Urinary bladder (tissue), 3 donors: ENCODE measurements at regions not wholly inside any gene's neighbourhood (a gene's known extent, or its start where the extent isn't known, plus 50 kb on each side); places are given as distances from the start of the nearest gene placed in this dataset.

Experiments used
- DNase-seq: peaks from one replicate; pipeline ENCODE4 v3.0.0-alpha.2; 2015; ENCODE audit errors: extremely low spot score
- H3K27ac ChIP-seq: one replicate; pipeline ENCODE4 v1.5.1; 2013; ENCODE audit warnings: low read depth, mild to moderate bottlenecking, moderate library complexity
- H3K36me3 ChIP-seq: one replicate; pipeline ENCODE4 v1.6.1; 2013; ENCODE audit warnings: mild to moderate bottlenecking, moderate library complexity; ENCODE audit not compliant: insufficient read depth
- H3K4me1 ChIP-seq: one replicate; pipeline ENCODE4 v1.6.1; 2013; ENCODE audit warnings: mild to moderate bottlenecking, moderate library complexity; ENCODE audit not compliant: insufficient read depth
- H3K4me3 ChIP-seq: one replicate; pipeline ENCODE4 v1.5.1; 2013; ENCODE audit warnings: low read depth, low read length
- WGBS: extraction: QIAGEN DNeasy Blood & Tissue Kit; methylation state at CpG from one replicate; pipeline ENCODE4 v1.1.7; 2013; 5-methylcytosine and 5-hydroxymethylcytosine counted together
- donor health status: healthy with polysubstance abuse.
- donor health status: healthy.

DNA sequence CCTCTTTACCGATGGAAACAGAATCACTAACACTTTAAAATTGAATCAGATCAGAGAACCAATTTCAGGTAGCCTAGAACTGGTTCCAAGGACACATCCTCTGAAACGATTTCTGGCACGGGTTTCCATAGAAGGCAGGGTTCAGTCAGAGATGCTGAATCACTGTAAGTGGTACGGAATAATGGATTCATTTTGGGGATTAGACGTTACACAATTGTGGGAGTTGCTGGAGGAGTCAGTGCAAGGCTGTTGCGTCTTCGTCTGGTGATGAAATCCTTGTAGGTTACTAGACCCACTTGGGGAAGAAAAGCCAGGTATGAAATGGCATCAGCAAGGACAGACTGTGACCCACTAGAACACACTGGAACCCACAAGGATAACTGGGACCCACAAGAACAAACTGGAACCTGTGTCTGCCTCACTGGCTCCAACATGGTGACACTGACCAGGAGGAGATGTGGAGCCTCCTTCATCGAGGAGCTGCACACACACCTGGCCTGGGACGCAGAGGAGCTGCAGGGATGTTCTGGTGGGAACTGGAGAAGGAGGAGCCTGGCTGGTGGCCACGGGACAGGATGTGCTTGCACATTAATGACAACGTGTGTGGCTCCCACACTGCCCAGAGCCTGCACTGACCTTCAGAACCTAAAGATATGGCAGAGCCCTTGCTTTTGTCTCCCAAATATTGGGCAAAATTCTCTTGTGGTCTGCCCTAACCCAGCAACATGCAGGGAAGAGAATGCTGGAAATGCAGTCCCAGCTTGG is 105.1 kb downstream of the TRAPPC11 start:
- Histone ChIP-seq H3K27ac (no peak overlapping the region), H3K36me3 (no peaks in the 10 kb centered on the region), H3K4me3 (no peak overlapping the region), H3K4me1 (no peaks in the 10 kb centered on the region)
- no peak for DNase-seq
- WGBS, result 88% methylated on average over 11 of the region's 11 CpGs

DNA sequence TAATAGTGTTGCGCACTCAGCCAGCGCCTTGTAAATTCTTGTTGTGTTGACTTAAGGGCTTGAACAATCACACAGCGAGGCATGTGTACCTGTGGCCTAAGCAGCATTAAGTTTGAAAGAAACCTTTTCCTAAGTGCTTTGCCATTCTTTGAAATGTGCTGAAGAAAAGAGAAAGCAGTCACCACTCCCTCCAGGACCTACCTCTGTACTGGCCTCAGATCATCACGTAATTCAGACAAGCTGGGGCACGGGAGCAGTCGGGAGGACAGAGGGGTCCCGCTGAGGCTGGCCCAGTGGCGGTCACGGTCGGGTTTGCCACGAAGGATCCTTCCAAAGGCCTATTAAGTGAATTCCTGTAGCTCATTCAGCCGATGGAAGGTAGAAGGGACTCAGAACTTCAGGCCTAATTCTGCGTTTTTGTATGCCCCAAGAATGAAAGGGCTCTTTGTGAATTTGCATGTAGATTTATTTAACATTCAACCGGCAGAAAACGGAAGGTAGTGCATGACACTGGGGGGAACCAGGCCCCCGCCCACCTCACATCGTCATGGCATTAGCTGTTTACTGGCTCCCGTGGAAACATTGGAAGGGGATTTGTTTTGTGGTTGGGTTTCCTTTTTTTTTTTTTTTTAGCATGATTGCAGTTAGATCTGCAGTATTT is 106.3 kb downstream of the TRAPPC11 start:
- H3K4me3 ChIP-seq, result no peak overlapping the region
- peak overlapping the region; percentile 81 for H3K27ac ChIP-seq
- H3K36me3 ChIP-seq, result no peaks in the 10 kb centered on the region
- DNase-seq, result peak; percentile 51
- H3K4me1 ChIP-seq, result no peaks in the 10 kb centered on the region
- 57% methylated on average over 18 of the region's 18 CpGs for WGBS

DNA sequence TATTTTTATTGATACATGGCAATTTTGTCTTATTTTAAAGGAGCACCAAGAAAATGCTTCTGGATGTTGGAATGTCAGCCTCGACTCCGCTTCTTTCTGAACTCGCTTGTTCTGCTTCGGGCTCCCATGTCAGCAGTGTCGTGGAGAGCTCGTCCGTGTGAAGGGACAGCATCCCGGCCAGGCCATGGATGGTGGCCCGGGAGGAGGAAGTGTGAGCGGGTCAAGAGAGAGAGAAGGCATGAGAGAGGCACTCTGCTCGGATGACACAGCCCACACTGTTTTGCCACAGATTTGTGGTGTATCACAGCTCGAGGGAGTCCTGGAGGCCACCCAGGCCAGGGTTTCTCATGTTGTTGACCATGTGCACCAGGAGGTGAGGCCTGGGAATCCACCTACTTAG is 107.0 kb downstream of the TRAPPC11 start:
- no peaks in the 10 kb centered on the region for H3K36me3 ChIP-seq
- H3K4me3 ChIP-seq, result no peak overlapping the region
- 82% methylated on average over 12 of the region's 12 CpGs for WGBS
- H3K27ac ChIP-seq, result no peak overlapping the region
- DNase-seq, result no peak
- no peaks in the 10 kb centered on the region for H3K4me1 ChIP-seq

DNA sequence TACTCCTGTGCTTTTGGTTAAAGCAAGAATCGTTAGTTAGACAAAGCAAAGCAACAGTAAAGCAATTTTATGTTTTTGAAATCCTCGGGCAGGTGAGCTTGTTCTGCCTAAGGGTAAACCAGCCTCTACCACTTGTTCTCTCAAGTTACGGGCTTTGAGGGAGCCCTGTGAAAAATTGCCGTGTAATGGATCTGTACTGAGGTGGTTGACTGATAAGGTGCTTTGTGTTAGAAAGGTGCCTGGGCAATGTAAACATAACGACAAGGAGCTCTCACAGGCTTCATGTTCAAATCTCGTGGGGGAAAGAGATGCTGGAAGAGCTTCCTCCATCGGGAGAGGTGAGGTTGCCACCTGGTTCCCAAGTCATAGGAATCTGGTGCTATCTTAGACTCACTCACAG is 111.8 kb downstream of the TRAPPC11 start:
- no peak for DNase-seq
- H3K4me1 ChIP-seq, result no peaks in the 10 kb centered on the region
- no peak overlapping the region for H3K4me3 ChIP-seq
- no peaks in the 10 kb centered on the region for H3K36me3 ChIP-seq
- WGBS, result 63% methylated on average over 7 of the region's 7 CpGs
- H3K27ac ChIP-seq, result no peak overlapping the region

DNA sequence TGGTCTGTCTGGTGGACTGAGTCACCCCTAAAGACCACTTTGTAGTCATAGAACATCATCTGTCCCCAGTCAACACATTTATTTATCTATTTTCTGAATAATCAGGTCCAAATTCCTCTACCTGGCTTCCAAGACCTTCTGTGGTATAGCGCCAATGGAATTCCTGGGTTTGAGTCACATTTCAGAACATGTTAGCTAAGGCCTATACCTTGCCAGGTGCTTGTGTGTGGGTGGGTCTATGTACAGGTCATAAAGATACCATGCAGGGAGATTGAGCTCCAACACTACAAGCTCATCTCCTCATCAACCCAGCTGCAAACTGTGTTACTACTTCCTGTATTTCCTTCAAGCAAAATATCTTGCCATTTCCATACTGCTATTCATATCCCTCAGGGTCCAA is 113.3 kb downstream of the TRAPPC11 start:
- 97% methylated on average over 1 of the region's 1 CpG for WGBS
- Histone ChIP-seq H3K27ac (no peak overlapping the region), H3K4me1 (no peaks in the 10 kb centered on the region), H3K36me3 (no peaks in the 10 kb centered on the region), H3K4me3 (no peak overlapping the region)
- DNase-seq, result no peak

DNA sequence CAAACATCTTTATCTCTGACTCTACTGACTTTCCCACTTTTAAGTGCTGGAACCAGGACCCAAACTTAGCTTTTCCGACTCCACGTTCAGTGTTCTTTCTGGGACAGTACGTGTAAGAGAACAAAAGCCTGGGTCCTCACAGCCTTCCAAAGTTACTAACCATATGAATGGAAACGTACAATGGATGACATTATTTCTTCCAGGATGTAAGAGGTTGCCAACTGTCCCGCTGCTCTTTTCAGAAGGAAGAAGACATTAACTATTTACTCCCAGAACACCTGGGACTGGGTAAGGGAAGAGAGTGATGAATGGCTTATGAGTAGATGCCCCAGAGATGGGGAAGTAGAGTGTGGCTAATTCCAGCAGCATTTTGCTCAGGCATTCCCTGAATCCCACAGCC is 114.7 kb downstream of the TRAPPC11 start:
- no peaks in the 10 kb centered on the region for H3K36me3 ChIP-seq
- DNase-seq, result no peak
- no peak overlapping the region for H3K4me3 ChIP-seq
- H3K27ac ChIP-seq, result no peak overlapping the region
- 51% methylated on average over 5 of the region's 5 CpGs for WGBS
- no peaks in the 10 kb centered on the region for H3K4me1 ChIP-seq

DNA sequence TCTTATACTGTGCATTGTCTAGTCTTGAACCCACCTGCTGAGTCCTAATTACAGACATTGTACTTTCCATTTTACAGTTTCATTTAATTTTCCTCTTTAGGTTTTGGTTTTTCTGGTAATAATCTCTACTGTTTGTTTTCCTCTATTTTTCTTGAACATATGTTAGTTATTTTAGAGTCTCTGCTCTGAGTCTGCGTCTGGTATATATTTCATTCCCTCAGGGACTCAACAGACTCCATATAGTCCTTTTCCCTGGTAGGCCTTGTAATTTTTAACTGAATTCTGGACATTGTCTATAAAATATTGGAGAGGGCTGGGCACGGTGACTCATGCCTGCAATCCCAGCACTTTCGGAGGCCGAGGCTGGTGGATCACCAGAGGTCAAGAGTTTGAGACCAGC is 121.8 kb upstream of the STOX2 start:
- WGBS, result 82% methylated on average over 4 of the region's 4 CpGs
- Histone ChIP-seq H3K4me3 (no peak overlapping the region), H3K36me3 (no peaks in the 10 kb centered on the region), H3K27ac (no peak overlapping the region), H3K4me1 (no peaks in the 10 kb centered on the region)
- no peak for DNase-seq

DNA sequence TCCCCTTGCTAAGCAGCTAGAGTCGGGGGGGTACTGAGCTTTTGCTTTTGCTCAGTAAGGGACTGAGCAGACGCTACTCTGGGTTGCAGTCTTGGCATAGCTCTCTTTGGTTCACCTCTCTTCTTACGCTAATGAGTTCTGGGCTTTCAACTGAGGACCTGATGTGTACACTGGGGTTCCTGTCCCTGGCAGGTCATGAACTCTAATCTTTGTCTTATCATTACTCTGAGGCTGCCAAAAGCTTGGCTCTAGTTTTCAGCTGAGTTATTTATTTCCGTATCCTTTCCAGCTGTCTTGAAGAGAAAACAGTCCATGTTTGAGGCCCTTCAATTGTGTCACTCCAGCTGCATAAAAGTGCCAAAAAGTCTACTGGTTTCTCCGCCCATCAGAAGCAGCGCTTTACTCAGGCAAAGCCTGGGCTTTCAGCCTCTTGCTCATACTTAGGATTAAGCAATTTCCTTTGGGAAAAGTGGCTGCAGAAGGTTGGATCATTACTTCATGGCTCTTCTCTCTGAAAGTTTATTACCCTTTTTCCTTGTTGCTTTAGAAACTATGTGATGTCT is 121.0 kb upstream of the STOX2 start:
- no peaks in the 10 kb centered on the region for H3K36me3 ChIP-seq
- 44% methylated on average over 6 of the region's 6 CpGs for WGBS
- H3K27ac ChIP-seq, result peak overlapping the region; percentile 48

DNA sequence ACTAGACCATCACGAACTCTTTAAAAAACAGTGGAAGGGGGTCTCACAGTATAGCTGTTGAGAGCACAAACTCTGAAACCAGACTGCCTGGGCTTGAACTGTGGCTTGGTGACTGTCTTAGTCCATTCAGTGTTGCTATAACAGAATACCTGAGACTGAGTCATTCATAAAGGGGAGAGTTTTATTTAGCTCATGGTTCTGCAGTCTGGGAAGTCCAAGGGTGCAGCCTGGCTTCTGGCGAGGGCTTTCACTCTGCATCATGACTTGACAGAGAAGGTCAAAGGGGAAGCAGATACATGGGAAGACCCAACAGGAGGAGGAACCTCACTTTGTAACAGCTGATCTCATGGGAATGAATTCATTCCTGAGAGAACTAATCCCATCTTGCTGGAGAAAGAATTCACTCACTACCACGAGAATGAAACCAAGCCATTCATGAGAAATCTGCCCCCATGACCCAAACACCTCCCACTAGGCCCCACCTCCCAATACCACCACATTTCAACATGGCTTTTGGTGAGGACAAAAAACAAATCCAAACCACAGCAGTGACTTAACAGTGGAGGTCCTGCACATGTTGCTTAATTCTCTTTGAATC is 116.7 kb upstream of the STOX2 start:
- no peak overlapping the region for H3K27ac ChIP-seq
- DNase-seq, result no peak
- no peaks in the 10 kb centered on the region for H3K4me1 ChIP-seq
- H3K4me3 ChIP-seq, result no peak overlapping the region
- no peaks in the 10 kb centered on the region for H3K36me3 ChIP-seq
- WGBS, result 54% methylated on average over 3 of the region's 3 CpGs

More for the DNA sequence above, 121.0 kb upstream of the STOX2 start:
- H3K4me3 ChIP-seq, result no peak overlapping the region
- no peaks in the 10 kb centered on the region for H3K4me1 ChIP-seq
- DNase-seq, result no peak

DNA sequence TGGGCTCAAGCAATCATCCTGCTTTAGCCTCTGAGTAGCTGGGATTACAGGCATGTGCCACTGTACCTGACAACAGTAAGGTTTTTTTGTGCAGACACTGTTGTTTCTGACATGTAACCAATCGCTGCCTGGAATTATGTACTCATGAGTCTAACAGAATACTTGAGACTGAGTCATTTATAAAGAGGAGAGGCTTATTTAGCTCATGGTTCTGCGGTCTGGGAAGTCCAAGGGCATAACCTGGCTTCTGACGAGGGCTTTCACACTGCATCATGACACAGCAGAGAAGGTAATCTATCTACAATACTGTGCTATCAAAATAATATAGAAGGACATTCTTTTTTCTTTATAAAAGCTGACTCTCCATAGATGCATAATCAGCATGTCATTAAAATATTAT is 115.5 kb upstream of the STOX2 start:
- 91% methylated on average over 3 of the region's 3 CpGs for WGBS
- Histone ChIP-seq H3K36me3 (no peaks in the 10 kb centered on the region), H3K4me3 (no peak overlapping the region), H3K4me1 (no peaks in the 10 kb centered on the region), H3K27ac (no peak overlapping the region)
- no peak for DNase-seq

DNA sequence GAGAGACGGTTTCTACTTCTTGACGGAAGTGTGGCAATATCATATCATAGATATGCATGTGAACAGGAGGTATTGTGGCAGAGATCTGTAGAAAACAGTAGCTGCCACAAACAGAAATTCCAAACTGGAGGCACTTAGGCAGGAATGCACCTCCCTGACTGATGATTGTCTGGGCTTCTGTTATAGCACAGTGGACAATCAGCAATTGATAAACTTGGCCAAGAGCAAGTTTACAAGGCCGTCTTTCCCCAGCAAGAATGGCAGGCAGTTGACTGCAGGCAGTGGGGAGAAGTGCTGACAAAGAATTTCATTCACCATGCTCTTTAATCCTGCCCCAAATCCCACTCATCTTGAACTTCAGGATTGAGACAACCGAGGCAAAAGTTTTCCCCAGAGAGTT is 114.4 kb upstream of the STOX2 start:
- Histone ChIP-seq H3K27ac (no peak overlapping the region), H3K4me1 (no peaks in the 10 kb centered on the region), H3K4me3 (no peak overlapping the region), H3K36me3 (no peaks in the 10 kb centered on the region)
- DNase-seq, result no peak
- WGBS, result 68% methylated on average over 4 of the region's 4 CpGs

DNA sequence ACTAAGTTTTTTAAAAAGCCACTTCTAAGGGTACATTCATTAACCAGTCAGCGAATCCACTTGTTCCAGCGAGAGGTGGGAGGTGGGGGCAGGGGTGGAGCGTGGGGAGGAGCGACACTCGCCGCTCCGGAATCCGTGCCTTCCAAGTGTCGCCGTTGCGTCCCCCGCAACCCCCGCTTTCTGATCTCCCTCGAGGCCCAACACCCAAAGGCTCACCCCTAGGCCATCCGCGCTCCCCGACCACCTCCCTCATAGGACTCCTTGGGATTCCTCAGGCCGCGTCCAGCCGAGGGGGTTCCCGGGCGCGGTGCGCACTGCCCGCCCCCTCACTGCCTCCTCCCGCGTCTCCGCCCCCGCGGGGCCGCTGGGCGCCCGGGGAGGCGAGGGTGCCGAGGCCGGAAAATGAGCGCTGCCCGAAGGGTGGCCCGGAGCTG is 108.1 kb upstream of the STOX2 start:
- WGBS, result 2% methylated on average over 39 of the region's 39 CpGs
- Histone ChIP-seq H3K4me1 (no peaks in the 10 kb centered on the region), H3K36me3 (no peaks in the 10 kb centered on the region), H3K27ac (peak overlapping the region; percentile 39), H3K4me3 (peak overlapping the region; percentile 75)
- no peak for DNase-seq

DNA sequence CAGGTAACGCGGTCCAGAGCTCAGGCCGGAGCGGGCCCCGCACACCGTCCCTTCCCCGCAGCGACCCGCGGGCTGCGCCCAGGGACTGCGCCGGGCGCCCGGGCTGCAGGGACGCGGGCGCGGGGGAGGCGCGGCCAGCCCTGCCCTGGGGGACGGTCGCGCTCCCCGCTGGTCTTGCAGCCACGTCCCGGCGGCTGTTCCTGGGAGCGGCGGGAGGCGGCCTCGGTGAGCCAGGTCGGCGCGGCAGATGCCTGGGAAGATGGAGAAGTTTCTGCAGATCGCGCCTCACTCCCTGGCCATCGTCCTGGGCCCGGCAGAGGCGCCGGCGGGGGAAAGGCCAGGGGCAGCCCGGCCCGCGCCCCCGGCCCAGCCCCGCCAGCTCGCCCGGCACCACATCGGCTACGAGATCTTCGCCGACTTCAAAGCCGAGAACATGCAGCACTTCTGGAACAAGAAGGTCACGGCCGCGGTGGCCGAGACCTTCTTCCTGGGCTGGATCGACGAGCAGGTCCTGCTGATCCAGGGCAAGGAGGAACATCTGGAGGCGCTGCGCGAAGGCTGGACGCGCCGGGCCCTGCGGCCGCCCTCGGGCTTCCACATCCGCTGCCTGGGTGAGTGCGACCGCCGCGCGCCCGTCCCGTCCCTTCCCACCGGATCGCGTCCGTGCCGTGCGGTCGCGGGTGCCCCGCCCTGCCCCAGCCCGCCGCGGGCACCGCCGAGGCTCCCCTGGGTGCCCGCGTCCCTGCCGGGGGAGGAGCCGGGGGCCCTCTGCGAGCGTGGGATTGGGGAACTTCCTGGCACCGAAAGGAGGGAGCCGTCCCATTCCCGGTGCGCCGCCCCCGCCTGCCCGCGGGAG is 107.4 kb upstream of the STOX2 start:
- DNase-seq, result no peak
- Histone ChIP-seq H3K27ac (peak overlapping the region; percentile 39), H3K36me3 (no peaks in the 10 kb centered on the region), H3K4me3 (peak overlapping the region; percentile 75), H3K4me1 (no peaks in the 10 kb centered on the region)
- WGBS, result under 1% methylated on average over 105 of the region's 105 CpGs
